Endothelial cell of umbilical vein (primary cell): ENCODE measurements at regions not wholly inside any gene's neighbourhood (a gene's known extent, or its start where the extent isn't known, plus 50 kb on each side); places are given as distances from the start of the nearest gene placed in this dataset.

Experiments
- CTCF ChIP-seq, 2 donors: IDR thresholded peaks; 1 replicate in 1 of 2; 2 replicates in 1 of 2; pipeline ENCODE4 v1.5.1; 2011; ENCODE audit warnings: low read length in 2 of 2, mild to moderate bottlenecking in 2 of 2, moderate library complexity in 2 of 2, control low read depth in 1 of 2, inconsistent platforms in 1 of 2, low read depth in 1 of 2; ENCODE audit not compliant: insufficient read depth in 1 of 2; ENCODE audit errors: extremely low read depth in 1 of 2
- EZH2 ChIP-seq: IDR thresholded peaks from 2 replicates; pipeline ENCODE4 v1.6.1; 2012; ENCODE audit warnings: borderline replicate concordance, low read depth, mild to moderate bottlenecking, moderate library complexity, low read length, inconsistent platforms; ENCODE audit not compliant: severe bottlenecking
- GATA2 ChIP-seq: IDR thresholded peaks from 2 replicates; pipeline ENCODE4 v1.7.0; 2011; ENCODE audit warnings: low read depth, mild to moderate bottlenecking, moderate library complexity, mixed read lengths, low read length; ENCODE audit not compliant: insufficient read length, insufficient read depth
- JUN ChIP-seq: IDR thresholded peaks from 2 replicates; pipeline ENCODE4 v1.6.1; 2011; ENCODE audit warnings: borderline replicate concordance, low read depth; ENCODE audit not compliant: insufficient read length, insufficient read depth
- MAX ChIP-seq: IDR thresholded peaks from 2 replicates; pipeline ENCODE4 v1.6.1; 2011; ENCODE audit not compliant: insufficient read depth, insufficient read length
- MYC ChIP-seq: IDR thresholded peaks from one replicate; pipeline ENCODE4 v1.6.1; 2011; ENCODE audit warnings: mild to moderate bottlenecking, low read depth, low read length
- POLR2A ChIP-seq: IDR thresholded peaks from 2 replicates; pipeline ENCODE4 v1.6.1; 2012; ENCODE audit warnings: low read depth, mild to moderate bottlenecking, control low read depth, low read length
- POLR2AphosphoS5 ChIP-seq: IDR thresholded peaks from 2 replicates; pipeline ENCODE4 v1.6.1; 2012; ENCODE audit warnings: low read depth, mild to moderate bottlenecking, control low read depth, low read length, moderate library complexity; ENCODE audit not compliant: insufficient read depth

- TF ChIP-seq MAX (no peak), GATA2 (no peak), CTCF (IDR thresholded peaks at IDR 0.05; ENCODE audit: extremely low read depth in 1 of 2, insufficient read depth in 1 of 2, low read depth in 1 of 2, low read length in 2 of 2) (no peak), POLR2A (no peak), JUN (no peak), EZH2 (no peak), POLR2AphosphoS5 (no peak), MYC (no peak)
Measured at GRCh38 chr7:34407586-34407985, 250.4 kb upstream of the NPSR1 start.
